ENCODE measurements at regions not wholly inside any gene's neighbourhood (a gene's known extent, or its start where the extent isn't known, plus 50 kb on each side); places are given as distances from the start of the nearest gene placed in this dataset.

- TF ChIP-seq TCF12 (IDR thresholded peaks at IDR 0.05; ENCODE audit: low read depth, low read length) (no peak), MAFK (IDR thresholded peaks at IDR 0.05; ENCODE audit: low read depth, low read length) (no peak), CTCF (IDR thresholded peaks at IDR 0.05; ENCODE audit: control extremely low read depth in 1 of 3, insufficient read depth in 1 of 3, low read depth in 1 of 3, low read length in 3 of 3) (no peak), SP1 (IDR thresholded peaks at IDR 0.05; ENCODE audit: low read depth, low read length) (no peak), POLR2A (IDR thresholded peaks at IDR 0.05; ENCODE audit: control extremely low read depth in 1 of 2, low read depth in 2 of 2, low read length in 2 of 2) (no peak), MAX (IDR thresholded peaks at IDR 0.05) (no peak)
These were observed 133.6 kb upstream of the VRK1 start for GRCh38 chr14:96663491-96664067.
